HL-60/S4 (cell line): ENCODE measurements at regions not wholly inside any gene's neighbourhood (a gene's known extent, or its start where the extent isn't known, plus 50 kb on each side); places are given as distances from the start of the nearest gene placed in this dataset.

Experiments used
- in situ Hi-C: fragments of 300-500 bp; cut with MboI; formaldehyde crosslinking; loops from 2 replicates; pipeline ENCODE4 v1.14.3; 2022; ENCODE audit warnings: low sequenced_read_pairs

- in situ Hi-C loops = no loop called here
Observed at GRCh38 chr7:120205101-120205500, 67.9 kb upstream of the KCND2 start.

- in situ Hi-C loops = no loop called here
Observed at GRCh38 chr7:120207037-120207436, 65.9 kb upstream of the KCND2 start.

DNA sequence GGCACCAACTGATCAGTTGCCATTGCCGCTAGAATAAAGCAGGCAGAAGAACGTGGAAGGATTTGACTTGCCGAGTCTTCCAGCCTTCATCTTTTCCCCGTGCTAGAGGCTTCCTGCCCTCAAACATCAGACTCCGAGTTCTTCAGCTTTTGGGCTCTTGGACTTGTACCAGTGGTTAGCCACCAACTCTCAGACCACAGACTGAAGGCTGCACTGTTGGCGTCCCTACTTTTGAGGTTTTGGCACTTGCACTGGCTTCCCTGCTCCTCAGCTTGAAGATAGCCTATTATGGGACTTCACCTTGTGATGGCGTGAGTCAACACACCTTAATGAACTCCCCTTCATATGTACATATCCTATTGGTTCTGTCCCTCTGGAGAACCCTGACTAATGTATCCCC, 57.3 kb upstream of the KCND2 start:
- in situ Hi-C loops = no loop called here

GRCh38 chr7:120216947-120217346, 56.0 kb upstream of the KCND2 start:
- in situ Hi-C loops = no loop called here

DNA sequence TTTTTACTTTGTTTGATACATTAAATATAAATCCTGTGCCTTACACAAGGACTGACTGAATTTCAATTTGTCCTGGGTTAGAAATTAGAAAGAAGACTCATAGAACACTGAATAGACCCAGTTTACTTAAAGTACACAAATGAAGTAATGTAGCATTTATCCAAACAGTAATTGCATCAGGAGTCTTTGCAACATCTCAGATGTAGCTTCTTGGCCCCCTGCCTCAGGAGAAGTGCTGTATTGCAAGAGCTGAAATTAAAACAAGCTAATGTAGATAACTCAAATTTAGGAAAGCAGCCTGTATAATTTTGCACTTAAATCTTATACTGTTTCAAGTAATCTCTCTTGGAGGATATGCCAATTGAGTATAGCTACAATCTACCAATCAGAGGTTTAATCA, 54.3 kb upstream of the KCND2 start:
- in situ Hi-C loops = no loop called here

- in situ Hi-C loops = no loop called here
Observed at GRCh38 chr7:120221666-120222065, 51.3 kb upstream of the KCND2 start.
